Nephron (organoid): ENCODE measurements at regions not wholly inside any gene's neighbourhood (a gene's known extent, or its start where the extent isn't known, plus 50 kb on each side); places are given as distances from the start of the nearest gene placed in this dataset.

Source experiments
- H3K27ac Mint-ChIP-seq, 3 experiments: 2 replicates each; pipeline ENCODE4 v1.8.0; 2020; ENCODE audit warnings: mixed read lengths in 3 of 3, mild to moderate bottlenecking in 2 of 3, moderate library complexity in 1 of 3
- H3K27me3 Mint-ChIP-seq: 2 replicates; pipeline ENCODE4 v1.8.0; 2021; ENCODE audit warnings: low read depth, mild to moderate bottlenecking, moderate library complexity, mixed read lengths
- H3K36me3 Mint-ChIP-seq: 2 replicates; pipeline ENCODE4 v1.8.0; 2020; ENCODE audit warnings: low read depth, mixed read lengths
- H3K4me1 Mint-ChIP-seq: 2 replicates; pipeline ENCODE4 v1.8.0; 2020; ENCODE audit warnings: mixed read lengths
- H3K4me3 Mint-ChIP-seq, 3 experiments: 2 replicates each; pipeline ENCODE4 v1.8.0; 2020; ENCODE audit warnings: mild to moderate bottlenecking in 3 of 3, mixed read lengths in 3 of 3, moderate library complexity in 2 of 3
- H3K9me3 Mint-ChIP-seq: 2 replicates; pipeline ENCODE4 v1.8.0; 2020; ENCODE audit warnings: mixed read lengths
- TF ChIP-seq, protein P1 (sequence below), 3 experiments: fragments of 200-600 bp; sonication (generic); IDR thresholded peaks; one replicate each; pipeline ENCODE4 v1.5.0; 2021; ENCODE audit warnings: antibody characterized with exemption in 3 of 3; ENCODE audit not compliant: unreplicated experiment in 3 of 3

- Mint-ChIP-seq H3K27me3 (peaks cover 7% of the 10 kb centered on the region), H3K27ac (no peak overlapping the region), H3K4me1 (peaks cover 7% of the 10 kb centered on the region), H3K4me3 (no peak overlapping the region), H3K9me3 (no peaks in the 10 kb centered on the region), H3K36me3 (no peaks in the 10 kb centered on the region)
- TF ChIP-seq, protein P1, sequence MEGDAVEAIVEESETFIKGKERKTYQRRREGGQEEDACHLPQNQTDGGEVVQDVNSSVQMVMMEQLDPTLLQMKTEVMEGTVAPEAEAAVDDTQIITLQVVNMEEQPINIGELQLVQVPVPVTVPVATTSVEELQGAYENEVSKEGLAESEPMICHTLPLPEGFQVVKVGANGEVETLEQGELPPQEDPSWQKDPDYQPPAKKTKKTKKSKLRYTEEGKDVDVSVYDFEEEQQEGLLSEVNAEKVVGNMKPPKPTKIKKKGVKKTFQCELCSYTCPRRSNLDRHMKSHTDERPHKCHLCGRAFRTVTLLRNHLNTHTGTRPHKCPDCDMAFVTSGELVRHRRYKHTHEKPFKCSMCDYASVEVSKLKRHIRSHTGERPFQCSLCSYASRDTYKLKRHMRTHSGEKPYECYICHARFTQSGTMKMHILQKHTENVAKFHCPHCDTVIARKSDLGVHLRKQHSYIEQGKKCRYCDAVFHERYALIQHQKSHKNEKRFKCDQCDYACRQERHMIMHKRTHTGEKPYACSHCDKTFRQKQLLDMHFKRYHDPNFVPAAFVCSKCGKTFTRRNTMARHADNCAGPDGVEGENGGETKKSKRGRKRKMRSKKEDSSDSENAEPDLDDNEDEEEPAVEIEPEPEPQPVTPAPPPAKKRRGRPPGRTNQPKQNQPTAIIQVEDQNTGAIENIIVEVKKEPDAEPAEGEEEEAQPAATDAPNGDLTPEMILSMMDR (IDR thresholded peaks at IDR 0.05; ENCODE audit: unreplicated experiment in 3 of 3), result no peak
Observed at GRCh38 chr13:108402850-108403249, 133.3 kb downstream of the TNFSF13B start.

DNA sequence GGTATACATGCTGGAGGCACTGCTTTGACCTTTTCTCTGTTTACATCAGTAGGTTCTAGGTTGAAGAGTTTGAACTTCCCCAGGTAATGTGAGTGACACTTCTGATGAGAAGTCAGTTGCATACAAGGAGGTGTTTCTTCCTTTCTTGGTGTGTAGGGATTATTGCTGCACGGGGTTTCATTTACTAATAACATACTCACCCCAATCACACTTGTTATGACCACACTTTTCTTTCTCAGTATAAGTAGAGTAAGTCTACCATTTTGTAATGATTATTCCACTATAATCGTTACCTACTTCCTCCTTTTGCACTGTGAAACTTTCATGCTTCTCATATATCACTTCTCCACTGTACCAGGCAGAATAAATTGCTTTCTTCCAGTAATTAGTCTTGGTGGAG is 138.0 kb downstream of the TNFSF13B start:
- TF ChIP-seq, protein P1 (IDR thresholded peaks at IDR 0.05; ENCODE audit: unreplicated experiment in 3 of 3), result no peak
- peaks cover 7% of the 10 kb centered on the region for H3K4me1 Mint-ChIP-seq
- H3K27ac Mint-ChIP-seq, result no peak overlapping the region
- H3K9me3 Mint-ChIP-seq, result no peaks in the 10 kb centered on the region
- no peaks in the 10 kb centered on the region for H3K36me3 Mint-ChIP-seq
- no peak overlapping the region for H3K4me3 Mint-ChIP-seq
- H3K27me3 Mint-ChIP-seq, result peaks cover 10% of the 10 kb centered on the region

DNA sequence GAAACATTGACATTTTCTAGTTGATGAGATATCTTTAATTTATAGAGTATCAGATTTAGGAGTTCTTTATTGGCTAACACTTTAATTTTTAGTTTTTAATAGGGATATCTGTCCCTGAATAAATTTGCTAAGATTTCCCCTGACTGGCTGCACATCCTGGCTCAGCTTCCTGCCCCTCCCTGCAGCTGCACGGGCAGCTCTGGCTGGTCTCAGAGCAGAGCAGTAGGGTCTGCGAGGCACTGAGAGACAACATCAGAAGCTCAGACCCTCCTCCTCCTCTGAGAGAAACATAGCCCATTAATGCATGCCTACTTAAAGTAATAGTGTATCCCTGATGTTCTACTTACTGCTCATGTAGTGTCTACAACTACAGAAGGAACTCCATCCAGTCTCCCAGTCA is 139.2 kb downstream of the TNFSF13B start:
- Mint-ChIP-seq H3K27me3 (peaks cover 5% of the 10 kb centered on the region), H3K4me3 (no peak overlapping the region), H3K4me1 (no peaks in the 10 kb centered on the region), H3K27ac (no peak overlapping the region), H3K9me3 (no peaks in the 10 kb centered on the region), H3K36me3 (no peaks in the 10 kb centered on the region)
- TF ChIP-seq, protein P1 (IDR thresholded peaks at IDR 0.05; ENCODE audit: unreplicated experiment in 3 of 3), result no peak

GRCh38 chr13:108409730-108410129 is 140.2 kb downstream of the TNFSF13B start:
- H3K36me3 Mint-ChIP-seq, result no peaks in the 10 kb centered on the region
- no peak overlapping the region for H3K27ac Mint-ChIP-seq
- H3K9me3 Mint-ChIP-seq, result no peaks in the 10 kb centered on the region
- peaks cover 3% of the 10 kb centered on the region for H3K27me3 Mint-ChIP-seq
- H3K4me3 Mint-ChIP-seq, result no peak overlapping the region
- TF ChIP-seq, protein P1 (IDR thresholded peaks at IDR 0.05; ENCODE audit: unreplicated experiment in 3 of 3), result no peak
- H3K4me1 Mint-ChIP-seq, result no peaks in the 10 kb centered on the region

DNA sequence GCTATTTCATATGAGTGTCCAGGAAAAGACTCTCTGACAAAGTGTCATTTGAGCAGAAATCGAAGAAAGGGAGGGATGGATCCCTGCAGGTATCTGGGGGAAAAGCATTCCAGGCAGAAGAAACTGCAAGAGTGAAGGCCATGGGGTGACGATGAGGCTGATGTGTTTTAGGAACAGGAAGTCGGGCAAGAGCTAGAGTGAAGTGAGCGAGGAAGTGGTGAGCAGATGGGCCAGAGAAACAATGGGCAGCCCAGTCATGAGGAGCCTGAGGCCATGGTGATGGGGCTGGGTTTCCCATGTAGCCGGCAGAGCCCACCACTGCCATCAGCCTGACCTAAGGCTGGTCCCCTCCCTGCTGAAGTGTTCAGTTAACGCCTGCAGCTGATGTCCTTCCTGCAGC is 150.2 kb downstream of the TNFSF13B start:
- no peaks in the 10 kb centered on the region for H3K27me3 Mint-ChIP-seq
- no peaks in the 10 kb centered on the region for H3K9me3 Mint-ChIP-seq
- H3K27ac Mint-ChIP-seq, result no peak overlapping the region
- H3K4me3 Mint-ChIP-seq, result no peak overlapping the region
- no peaks in the 10 kb centered on the region for H3K36me3 Mint-ChIP-seq
- H3K4me1 Mint-ChIP-seq, result no peaks in the 10 kb centered on the region
- TF ChIP-seq, protein P1 (IDR thresholded peaks at IDR 0.05; ENCODE audit: unreplicated experiment in 3 of 3), result no peak

DNA sequence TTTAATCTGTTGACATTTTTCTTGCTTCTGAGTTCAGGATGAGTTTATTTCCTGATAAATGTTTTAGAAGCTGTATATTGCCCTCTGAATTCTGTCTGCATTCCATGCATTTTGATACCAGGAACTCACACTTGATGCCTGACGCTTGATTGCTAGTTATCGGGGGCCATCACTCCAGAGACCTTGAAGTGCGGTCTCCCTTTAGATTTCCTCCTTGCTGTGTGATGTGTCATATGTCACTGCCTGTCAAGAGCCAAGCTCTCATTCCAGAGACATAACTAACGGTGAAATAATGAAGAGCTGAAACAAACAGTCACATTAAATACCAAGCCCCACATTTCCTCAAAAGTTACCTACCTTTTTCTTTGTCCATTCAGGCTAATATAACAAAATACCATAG is 155.5 kb downstream of the TNFSF13B start:
- no peak overlapping the region for H3K27ac Mint-ChIP-seq
- no peaks in the 10 kb centered on the region for H3K9me3 Mint-ChIP-seq
- H3K4me1 Mint-ChIP-seq, result peaks cover 5% of the 10 kb centered on the region
- H3K4me3 Mint-ChIP-seq, result no peak overlapping the region
- no peaks in the 10 kb centered on the region for H3K27me3 Mint-ChIP-seq
- TF ChIP-seq, protein P1 (IDR thresholded peaks at IDR 0.05; ENCODE audit: unreplicated experiment in 3 of 3), result no peak
- no peaks in the 10 kb centered on the region for H3K36me3 Mint-ChIP-seq
